ENCODE measurements at regions not wholly inside any gene's neighbourhood (a gene's known extent, or its start where the extent isn't known, plus 50 kb on each side); places are given as distances from the start of the nearest gene placed in this dataset.

GRCh38 chr10:10824591-10825148, 193.0 kb upstream of the CELF2 start:
- no peak for TF ChIP-seq CTCF (IDR thresholded peaks at IDR 0.05; ENCODE audit: low read depth, low read length)
- DNase-seq (ENCODE audit: low read depth in 2 of 2): peak; percentile 91 to 97
- no peak overlapping the region for H3K4me3 ChIP-seq (replicated peaks in 1 of 2; ENCODE audit: low read depth in 2 of 2, low read length in 2 of 2)

DNA sequence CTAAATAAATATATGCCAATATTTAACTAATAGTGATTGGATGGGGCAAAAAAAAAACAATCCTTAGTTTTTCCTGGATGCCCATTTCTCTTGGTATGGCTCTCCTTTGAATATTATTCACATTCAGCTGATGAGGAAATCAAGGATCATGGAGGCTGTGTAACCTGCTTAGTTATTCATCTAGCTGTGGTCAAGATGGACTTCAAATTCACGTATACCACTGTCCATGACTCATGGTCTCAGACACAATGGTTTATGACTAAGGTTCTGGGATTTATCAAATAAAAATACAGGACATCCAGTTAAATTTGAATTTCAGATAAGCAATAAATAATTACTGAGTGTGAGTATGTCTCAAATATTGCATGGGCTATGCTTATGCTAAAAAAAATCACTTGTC, 191.5 kb upstream of the CELF2 start:
- TF ChIP-seq CTCF (IDR thresholded peaks at IDR 0.05; ENCODE audit: low read depth, low read length): no peak
- H3K4me3 ChIP-seq (replicated peaks in 1 of 2; ENCODE audit: low read depth in 2 of 2, low read length in 2 of 2): no peak overlapping the region
- DNase-seq (ENCODE audit: low read depth in 2 of 2): peak; percentile 59 to 97

- DNase-seq (ENCODE audit: low read depth in 2 of 2): no peak
- TF ChIP-seq CTCF (IDR thresholded peaks at IDR 0.05; ENCODE audit: low read depth, low read length): no peak
- H3K4me3 ChIP-seq (replicated peaks in 1 of 2; ENCODE audit: low read depth in 2 of 2, low read length in 2 of 2): no peak overlapping the region
These were observed 189.0 kb upstream of the CELF2 start for GRCh38 chr10:10828623-10829022.

DNA sequence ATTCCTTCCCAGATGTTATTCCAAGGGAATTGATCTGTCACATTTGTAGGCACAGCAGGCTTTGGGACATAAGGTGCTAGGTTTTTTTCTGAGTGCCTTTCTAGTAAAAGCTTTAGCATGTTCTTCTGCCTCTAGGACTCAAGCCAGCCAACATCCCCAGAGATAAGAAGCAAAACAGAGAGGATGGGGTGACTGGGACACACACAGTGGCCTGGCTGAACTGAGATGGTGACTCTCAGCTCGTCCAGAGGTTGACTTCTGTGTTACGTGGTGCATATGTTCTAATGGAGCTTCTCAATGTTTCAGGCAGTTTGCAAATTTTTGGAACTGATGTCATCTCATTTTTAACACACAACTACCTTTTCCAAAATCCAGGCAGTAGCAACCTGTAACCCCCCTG, 188.1 kb upstream of the CELF2 start:
- no peak for TF ChIP-seq CTCF (IDR thresholded peaks at IDR 0.05; ENCODE audit: low read depth, low read length)
- DNase-seq (ENCODE audit: low read depth in 2 of 2): peak; percentile 38 to 44
- H3K4me3 ChIP-seq (replicated peaks in 1 of 2; ENCODE audit: low read depth in 2 of 2, low read length in 2 of 2): no peak overlapping the region

DNA sequence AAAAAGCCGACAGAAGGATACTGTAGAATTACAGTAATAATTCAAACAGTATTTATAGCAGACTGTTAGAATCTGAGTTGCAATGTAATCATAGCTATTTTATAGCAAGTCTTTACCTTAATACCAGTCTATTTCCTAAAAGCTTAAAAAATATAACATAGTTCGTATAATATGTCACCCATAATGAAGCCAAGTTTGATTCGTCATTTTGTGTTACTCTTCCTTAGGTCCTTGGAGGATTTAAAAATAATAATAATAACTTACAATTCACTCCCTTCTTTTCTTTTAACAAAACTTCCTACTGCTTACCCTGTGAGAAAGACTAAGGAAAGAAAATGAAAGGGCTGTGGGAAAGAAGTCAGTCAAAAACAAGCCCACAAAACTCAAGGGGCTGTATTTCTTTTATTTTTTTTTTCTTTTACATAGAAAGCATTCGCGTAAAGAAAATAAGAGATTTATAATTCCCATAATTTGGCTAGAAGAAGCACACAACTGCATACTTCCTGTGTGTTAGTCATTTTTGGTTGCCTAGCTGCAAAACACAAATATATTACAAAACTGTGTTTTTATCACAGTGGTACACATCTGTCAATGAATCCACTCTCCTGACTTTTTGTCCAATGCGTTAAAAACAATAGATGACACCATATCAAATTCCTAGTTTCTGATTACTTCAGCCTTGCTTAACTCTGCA, 187.2 kb upstream of the CELF2 start:
- no peak for TF ChIP-seq CTCF (IDR thresholded peaks at IDR 0.05; ENCODE audit: low read depth, low read length)
- no peak overlapping the region for H3K4me3 ChIP-seq (replicated peaks in 1 of 2; ENCODE audit: low read depth in 2 of 2, low read length in 2 of 2)

GRCh38 chr10:10831085-10831484, 186.6 kb upstream of the CELF2 start:
- DNase-seq (ENCODE audit: low read depth in 2 of 2): peak; percentile 93 to 97
- TF ChIP-seq CTCF (IDR thresholded peaks at IDR 0.05; ENCODE audit: low read depth, low read length): no peak
- no peak overlapping the region for H3K4me3 ChIP-seq (replicated peaks in 1 of 2; ENCODE audit: low read depth in 2 of 2, low read length in 2 of 2)

More for the DNA sequence above, 187.2 kb upstream of the CELF2 start:
- peak; percentile 96 to 98 for DNase-seq (ENCODE audit: low read depth in 2 of 2)
